ENCODE measurements at regions not wholly inside any gene's neighbourhood (a gene's known extent, or its start where the extent isn't known, plus 50 kb on each side); places are given as distances from the start of the nearest gene placed in this dataset.

GRCh38 chr9:22257026-22257816, 189.4 kb upstream of the DMRTA1 start:
- no peak for TF ChIP-seq CTCF (IDR thresholded peaks at IDR 0.05 in 2 of 3, conservative IDR thresholded peaks at IDR 0.05 in 1 of 3; ENCODE audit: borderline replicate concordance in 1 of 3, insufficient read depth in 1 of 3, low read depth in 2 of 3, low read length in 2 of 3)
- no peak for TF ChIP-seq POLR2AphosphoS5 (IDR thresholded peaks at IDR 0.05; ENCODE audit: low read depth, low read length)
- TF ChIP-seq POLR2A (IDR thresholded peaks at IDR 0.05; ENCODE audit: borderline replicate concordance, extremely low read depth, insufficient read depth, insufficient read length), result no peak
- no peak for TF ChIP-seq ZNF274 (IDR thresholded peaks at IDR 0.05; ENCODE audit: low read depth, low read length)
- TF ChIP-seq REST (IDR thresholded peaks at IDR 0.05; ENCODE audit: low read depth), result no peak
- no peak for TF ChIP-seq EGR1 (IDR thresholded peaks at IDR 0.05; ENCODE audit: low read depth)
- TF ChIP-seq SIN3A (IDR thresholded peaks at IDR 0.05; ENCODE audit: low read depth), result no peak
- TF ChIP-seq EZH2 (IDR thresholded peaks at IDR 0.05), result no peak
- TF ChIP-seq MAX (IDR thresholded peaks at IDR 0.05), result no peak
- TF ChIP-seq SP1 (IDR thresholded peaks at IDR 0.05; ENCODE audit: low read depth), result no peak
- no peak for TF ChIP-seq EZH2phosphoT487 (IDR thresholded peaks at IDR 0.05; ENCODE audit: borderline replicate concordance)
